GM12864 (cell line): ENCODE measurements at regions not wholly inside any gene's neighbourhood (a gene's known extent, or its start where the extent isn't known, plus 50 kb on each side); places are given as distances from the start of the nearest gene placed in this dataset.

ENCODE experiments used
- DNase-seq: peaks from one replicate; pipeline ENCODE4 v3.0.0-alpha.2; 2011; ENCODE audit warnings: low read depth
- H3K4me3 ChIP-seq: 2 replicates; pipeline ENCODE4 v1.5.1; 2011; ENCODE audit warnings: mild to moderate bottlenecking, low read depth, low read length, control low read depth
- CTCF ChIP-seq: IDR thresholded peaks from 2 replicates; pipeline ENCODE4 v1.5.1; 2011; ENCODE audit warnings: low read depth, mild to moderate bottlenecking, moderate library complexity, low read length, control low read depth, inconsistent platforms; ENCODE audit errors: missing control alignments

- no peak for DNase-seq
- no peak overlapping the region for H3K4me3 ChIP-seq
- TF ChIP-seq CTCF, result no peak
Observed at GRCh38 chr17:22506861-22507260, 814.5 kb downstream of the KCNJ18 start.

DNA sequence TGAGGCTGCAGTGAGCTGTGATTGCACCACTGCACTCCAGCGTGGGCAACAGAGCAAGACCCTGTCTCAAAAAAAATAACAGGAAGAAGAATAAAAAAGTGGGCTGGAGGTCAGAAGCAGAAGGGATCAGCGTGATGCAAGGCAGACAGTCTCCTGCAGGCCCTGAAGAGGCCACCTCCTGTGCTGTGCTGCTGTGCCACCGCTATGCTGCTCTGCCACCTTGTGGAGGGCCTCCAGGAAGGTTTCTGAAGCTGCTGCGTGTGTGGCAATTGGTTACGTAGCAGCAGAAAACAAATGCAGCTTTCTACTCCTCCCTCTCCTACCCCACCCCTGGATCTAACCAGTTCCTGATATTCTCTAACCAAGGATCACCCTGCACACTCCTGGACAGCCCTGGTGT, 815.5 kb downstream of the KCNJ18 start:
- no peak for DNase-seq
- no peak for TF ChIP-seq CTCF
- no peak overlapping the region for H3K4me3 ChIP-seq

DNA sequence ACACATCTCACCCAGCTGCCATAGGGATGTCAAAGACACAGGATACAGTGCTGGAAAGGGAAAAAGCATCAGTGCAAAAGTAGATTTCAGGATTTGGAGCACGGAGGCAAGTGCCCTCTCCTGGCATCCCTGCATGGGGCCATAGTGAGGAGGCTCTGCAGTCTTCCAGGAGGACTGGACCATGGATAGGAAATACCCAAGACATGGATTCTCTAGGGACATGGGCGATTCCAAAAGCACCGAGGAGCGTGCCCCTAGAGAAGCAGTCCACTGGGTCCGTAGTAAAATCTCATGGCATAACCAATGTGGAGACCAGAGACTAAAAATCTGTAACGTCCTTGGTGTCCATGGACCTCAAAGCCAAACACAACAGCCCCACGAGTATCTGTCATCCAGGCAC, 818.2 kb downstream of the KCNJ18 start:
- no peak overlapping the region for H3K4me3 ChIP-seq
- TF ChIP-seq CTCF, result no peak
- no peak for DNase-seq

DNA sequence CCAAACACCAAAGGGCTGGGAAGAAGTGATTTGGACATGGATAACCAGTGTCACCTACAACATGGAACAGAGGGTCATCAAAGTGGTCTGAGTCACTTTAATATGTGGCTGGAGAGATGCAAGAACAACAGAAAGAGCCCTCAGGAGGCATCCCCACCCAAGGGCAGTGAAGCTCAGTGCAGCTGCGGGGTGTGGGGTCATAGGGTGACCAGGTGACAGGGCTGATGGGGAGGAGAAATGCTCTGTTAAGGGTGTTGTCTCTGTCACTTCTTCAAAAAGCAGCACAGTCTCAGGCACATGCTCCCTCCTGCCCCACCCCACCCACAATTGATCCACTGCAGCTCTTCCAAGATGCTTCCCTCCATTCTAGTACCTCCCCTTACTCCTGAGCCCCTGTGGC, 819.1 kb downstream of the KCNJ18 start:
- H3K4me3 ChIP-seq, result no peak overlapping the region
- TF ChIP-seq CTCF, result no peak
- no peak for DNase-seq

DNA sequence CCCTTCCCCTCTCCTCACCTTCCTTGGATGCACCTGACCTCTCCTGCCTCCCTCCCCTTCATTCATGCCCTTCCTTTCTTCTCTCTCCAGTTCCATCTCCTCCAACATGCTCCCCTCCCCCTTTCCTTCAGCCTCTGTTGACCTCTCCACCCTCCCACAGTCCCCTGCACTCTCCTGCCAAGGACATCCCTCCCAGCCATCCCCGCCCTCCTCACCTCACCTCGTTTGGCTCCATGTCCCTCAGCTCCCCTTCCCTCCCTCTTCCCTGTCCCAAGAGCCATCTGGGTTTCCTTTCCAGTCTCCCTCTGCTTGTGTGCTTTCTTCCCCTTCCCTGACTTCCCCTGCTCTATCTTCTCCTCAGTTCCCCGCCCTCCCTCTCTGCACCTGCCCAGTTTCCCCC, 819.7 kb downstream of the KCNJ18 start:
- DNase-seq, result no peak
- no peak overlapping the region for H3K4me3 ChIP-seq
- TF ChIP-seq CTCF, result no peak

DNA sequence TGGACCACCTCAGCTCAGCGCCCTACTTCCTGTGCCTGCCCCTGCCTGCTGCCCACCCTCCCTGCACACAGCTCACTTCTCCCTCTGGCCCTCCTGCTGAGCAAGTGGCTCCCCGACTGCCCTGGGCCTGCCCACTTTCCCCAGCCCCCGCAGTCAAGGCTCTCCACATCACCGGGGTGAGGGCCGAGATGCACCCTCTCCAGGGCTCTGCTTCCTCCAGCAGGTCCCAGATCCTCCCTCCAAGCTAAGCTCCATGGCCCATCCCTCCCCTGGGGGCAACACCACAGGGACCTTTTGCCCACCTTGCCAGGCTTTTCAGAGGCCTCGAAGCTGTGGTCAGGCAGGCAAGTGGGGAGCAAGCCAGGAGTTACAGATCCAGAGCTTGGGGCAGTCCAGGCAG, 820.2 kb downstream of the KCNJ18 start:
- no peak for DNase-seq
- no peak for TF ChIP-seq CTCF
- H3K4me3 ChIP-seq, result no peak overlapping the region

- TF ChIP-seq CTCF, result peak; percentile 3
- H3K4me3 ChIP-seq, result no peak overlapping the region
- DNase-seq, result no peak
Observed at GRCh38 chr17:22512997-22513538, 820.7 kb downstream of the KCNJ18 start.
